ENCODE measurements at regions not wholly inside any gene's neighbourhood (a gene's known extent, or its start where the extent isn't known, plus 50 kb on each side); places are given as distances from the start of the nearest gene placed in this dataset.
A peak's percentile ranks its signal among the peaks of the same experiment; 100 is the strongest.

DNA sequence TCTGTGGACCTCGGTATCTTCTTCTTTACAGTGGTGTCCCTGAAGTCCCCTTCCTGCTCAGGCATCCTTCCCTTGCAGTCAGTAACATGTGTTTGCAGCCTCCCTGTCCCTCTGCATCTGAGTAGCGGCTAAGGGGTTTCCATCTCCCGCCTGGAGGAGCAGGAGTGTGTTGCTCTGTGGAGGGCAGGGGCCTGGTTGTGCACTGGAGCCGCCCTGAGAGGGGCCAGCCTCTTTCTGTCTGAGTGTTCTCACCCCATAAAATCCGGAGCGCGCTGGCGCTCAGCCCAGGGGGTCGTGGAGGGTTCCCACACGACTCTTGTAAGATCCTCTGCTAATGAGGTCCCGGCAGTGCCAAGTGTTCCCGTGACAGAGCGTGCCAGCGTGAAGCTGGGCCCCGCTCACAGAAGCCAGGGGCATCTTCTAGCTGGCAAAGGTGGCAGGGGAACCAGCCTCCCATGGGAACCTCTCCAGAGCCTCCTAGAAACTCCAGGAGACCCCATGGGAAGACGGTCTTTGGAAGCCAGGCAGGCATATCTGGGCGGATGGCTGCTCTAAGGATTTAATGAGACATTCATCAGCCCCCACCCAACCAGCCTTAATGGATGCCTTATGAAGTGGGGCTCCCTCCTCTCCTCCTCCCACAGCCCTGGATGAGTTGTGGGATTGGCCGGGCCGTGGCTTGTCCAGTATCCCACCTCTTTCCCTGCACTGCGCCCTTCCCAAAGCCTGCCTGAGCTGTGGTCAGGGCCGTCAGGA is 91.4 kb upstream of the GSE1 start:
- WGBS, 2 donors = 58 to 77% methylated on average over 12 to 21 of the region's 21 CpGs
- no peak for TF ChIP-seq CTCF (IDR thresholded peaks at IDR 0.05)
- TF ChIP-seq POLR2A (IDR thresholded peaks at IDR 0.05) = no peak
- intact Hi-C loops (cut with DNase I; ENCODE audit: low total_unique reads) = no loop called here
- no peak for DNase-seq (ENCODE audit: low spot score in 2 of 2)
- H3K4me3 ChIP-seq (ENCODE audit: low read depth, poor library complexity, severe bottlenecking) = no peak overlapping the region

GRCh38 chr16:85522308-85522841 is 90.7 kb upstream of the GSE1 start:
- H3K4me3 ChIP-seq (ENCODE audit: low read depth, poor library complexity, severe bottlenecking) = no peak overlapping the region
- intact Hi-C loops (cut with DNase I; ENCODE audit: low total_unique reads) = no loop called here
- TF ChIP-seq POLR2A (IDR thresholded peaks at IDR 0.05) (no peak), CTCF (IDR thresholded peaks at IDR 0.05) (no peak)
- 82 to 85% methylated on average over 13 of the region's 13 CpGs for WGBS, 2 donors
- DNase-seq (ENCODE audit: low spot score in 2 of 2) = no peak

GRCh38 chr16:85522842-85523601 is 90.1 kb upstream of the GSE1 start:
- H3K4me3 ChIP-seq (ENCODE audit: low read depth, poor library complexity, severe bottlenecking) = no peak overlapping the region
- 55 to 74% methylated on average over 11 to 12 of the region's 13 CpGs for WGBS, 2 donors
- intact Hi-C loops (cut with DNase I; ENCODE audit: low total_unique reads) = no loop called here
- no peak for TF ChIP-seq POLR2A (IDR thresholded peaks at IDR 0.05)
- peak in 1 of 3 donors; percentile 66 for TF ChIP-seq CTCF (IDR thresholded peaks at IDR 0.05)
- DNase-seq (ENCODE audit: low spot score in 2 of 2) = no peak

DNA sequence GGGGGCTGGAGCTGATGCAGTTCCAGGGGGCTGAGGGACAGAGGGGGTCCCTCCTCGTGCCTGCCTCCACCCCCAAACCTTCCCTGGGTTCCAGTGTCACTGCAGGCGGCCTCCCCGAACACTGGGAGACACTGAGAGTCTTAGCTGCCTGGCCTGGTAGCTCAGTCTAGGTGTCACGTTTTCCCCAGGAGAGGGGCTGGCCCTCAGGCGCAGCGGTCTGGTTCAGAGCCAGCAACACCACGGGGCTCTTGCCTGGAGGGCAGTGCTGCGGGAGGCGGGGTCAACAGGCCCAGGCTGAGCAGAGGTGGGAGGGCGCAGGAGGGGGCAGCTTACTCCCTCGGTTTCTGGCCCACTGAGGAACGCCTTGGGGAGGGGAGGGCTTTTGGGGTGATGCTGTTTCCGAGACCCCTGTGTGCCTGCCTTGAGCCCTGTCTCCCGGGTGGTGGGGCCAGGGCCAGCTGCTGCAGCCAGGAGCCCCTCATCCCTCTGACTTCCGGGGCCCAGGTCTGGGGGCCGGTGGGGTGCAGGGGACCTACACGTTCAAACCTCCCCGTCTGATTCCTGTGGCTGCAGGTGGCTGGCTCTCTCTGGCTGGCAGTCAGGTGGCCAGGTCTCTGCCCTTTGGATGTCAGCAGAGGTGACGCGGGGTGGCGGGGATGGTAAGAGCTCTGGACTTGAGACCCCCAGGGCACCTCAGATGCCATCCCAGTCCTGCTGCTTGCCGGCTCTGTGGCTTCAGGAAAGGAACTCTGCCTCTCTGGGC is 89.3 kb upstream of the GSE1 start:
- TF ChIP-seq CTCF (IDR thresholded peaks at IDR 0.05) = no peak
- no peak for TF ChIP-seq POLR2A (IDR thresholded peaks at IDR 0.05)
- no peak for DNase-seq (ENCODE audit: low spot score in 2 of 2)
- H3K4me3 ChIP-seq (ENCODE audit: low read depth, poor library complexity, severe bottlenecking) = no peak overlapping the region
- 58% methylated on average over 19 to 20 of the region's 22 CpGs for WGBS, 2 donors
- intact Hi-C loops (cut with DNase I; ENCODE audit: low total_unique reads) = no loop called here

- no peak overlapping the region for H3K4me3 ChIP-seq (ENCODE audit: low read depth, poor library complexity, severe bottlenecking)
Observed at GRCh38 chr16:85524365-85524629, 88.8 kb upstream of the GSE1 start.

More at GRCh38 chr16:85524365-85524629, 88.8 kb upstream of the GSE1 start:
- intact Hi-C loops (cut with DNase I; ENCODE audit: low total_unique reads) = no loop called here
- DNase-seq (ENCODE audit: low spot score in 2 of 2) = no peak
- 34 to 44% methylated on average over 4 to 8 of the region's 8 CpGs for WGBS, 2 donors
- no peak for TF ChIP-seq POLR2A (IDR thresholded peaks at IDR 0.05)
- no peak for TF ChIP-seq CTCF (IDR thresholded peaks at IDR 0.05)

All from lower leg skin (tissue), 4 donors.